Gastroesophageal sphincter (tissue), 4 donors: ENCODE measurements at regions not wholly inside any gene's neighbourhood (a gene's known extent, or its start where the extent isn't known, plus 50 kb on each side); places are given as distances from the start of the nearest gene placed in this dataset.

Experiments
- ATAC-seq: fragments of 150-250 bp; one replicate; pipeline ENCODE4 v1.9.1; 2016; ENCODE audit warnings: mild to moderate bottlenecking, moderate library complexity
- H3K27ac ChIP-seq, 4 donors: fragments of 200-600 bp; sonication (generic) in 3 of 4; 1 replicate in 3 of 4; 2 replicates in 1 of 4; pipeline ENCODE4 v1.5.1; 2016 to 2019
- H3K27me3 ChIP-seq: fragments of 200-600 bp; sonication (generic); one replicate; pipeline ENCODE4 v1.5.1; 2019
- H3K36me3 ChIP-seq, 2 donors: fragments of 200-600 bp; sonication (generic); one replicate each; pipeline ENCODE4 v1.5.1; 2019; ENCODE audit warnings: control low read depth in 1 of 2
- H3K4me1 ChIP-seq, 3 donors: fragments of 200-600 bp; sonication (generic); 1 replicate in 2 of 3; 2 replicates in 1 of 3; pipeline ENCODE4 v1.5.1; 2016 to 2019; ENCODE audit warnings: control low read depth in 2 of 3
- H3K4me3 ChIP-seq, 2 donors: fragments of 200-600 bp; sonication (generic); one replicate each; pipeline ENCODE4 v1.5.1; 2019; ENCODE audit warnings: mild to moderate bottlenecking in 1 of 2, moderate library complexity in 1 of 2
- H3K9me3 ChIP-seq, 3 donors: fragments of 200-600 bp; sonication (generic); one replicate each; pipeline ENCODE4 v1.5.1; 2017 to 2019; ENCODE audit warnings: control low read depth in 2 of 3
- EP300 ChIP-seq: sonication (generic); formaldehyde crosslinking; IDR thresholded peaks from one replicate; pipeline ENCODE4 v1.6.1; 2017; ENCODE audit warnings: antibody characterized with exemption, mild to moderate bottlenecking
- POLR2A ChIP-seq, 2 donors: fragments of 450-650 bp; IDR thresholded peaks; one replicate each; pipeline ENCODE4 v1.6.1; 2017; ENCODE audit warnings: antibody characterized with exemption in 2 of 2, mild to moderate bottlenecking in 2 of 2, moderate library complexity in 1 of 2
- POLR2AphosphoS5 ChIP-seq: sonication (generic); formaldehyde crosslinking; IDR thresholded peaks from one replicate; pipeline ENCODE4 v1.6.1; 2017; ENCODE audit warnings: antibody characterized with exemption
- WGBS, 2 donors: methylation state at CpG; one replicate each; pipeline ENCODE4 v1.1.5; 2018; ENCODE audit warnings: low coverage in 1 of 2; 5-methylcytosine and 5-hydroxymethylcytosine counted together
- TF ChIP-seq, protein P1 (sequence below), 4 experiments: fragments of 200-600 bp in 2 of 4; fragments of 450-650 bp in 2 of 4; sonication (generic) in 1 of 4; IDR thresholded peaks; one replicate each; pipeline ENCODE4 v1.5.1; 2017 to 2019; ENCODE audit warnings: antibody characterized with exemption in 4 of 4, mild to moderate bottlenecking in 2 of 4, moderate library complexity in 2 of 4

DNA sequence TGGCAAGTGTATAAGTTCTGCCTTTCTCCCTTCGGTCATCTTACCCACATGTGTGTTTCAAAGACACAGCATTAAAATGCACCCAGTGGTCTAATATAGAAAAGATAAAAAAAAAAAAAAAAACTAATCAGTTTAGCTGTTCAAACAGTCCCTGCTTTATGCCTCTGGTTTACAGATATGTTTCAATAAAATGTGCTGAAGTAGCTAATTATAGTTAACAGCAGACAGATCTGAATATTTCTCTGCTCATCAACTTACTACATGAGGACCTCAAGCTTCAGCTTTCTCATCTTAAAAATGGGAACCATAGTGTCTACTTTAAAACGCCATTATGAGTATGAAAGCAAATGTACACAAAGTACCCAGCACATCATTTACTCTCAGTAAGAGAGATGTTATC, 280.6 kb upstream of the DEFB112 start:
- H3K36me3 ChIP-seq = no peaks in the 10 kb centered on the region
- H3K27ac ChIP-seq = no peak overlapping the region
- no peaks in the 10 kb centered on the region for H3K27me3 ChIP-seq
- H3K9me3 ChIP-seq = no peaks in the 10 kb centered on the region
- TF ChIP-seq, protein P1, sequence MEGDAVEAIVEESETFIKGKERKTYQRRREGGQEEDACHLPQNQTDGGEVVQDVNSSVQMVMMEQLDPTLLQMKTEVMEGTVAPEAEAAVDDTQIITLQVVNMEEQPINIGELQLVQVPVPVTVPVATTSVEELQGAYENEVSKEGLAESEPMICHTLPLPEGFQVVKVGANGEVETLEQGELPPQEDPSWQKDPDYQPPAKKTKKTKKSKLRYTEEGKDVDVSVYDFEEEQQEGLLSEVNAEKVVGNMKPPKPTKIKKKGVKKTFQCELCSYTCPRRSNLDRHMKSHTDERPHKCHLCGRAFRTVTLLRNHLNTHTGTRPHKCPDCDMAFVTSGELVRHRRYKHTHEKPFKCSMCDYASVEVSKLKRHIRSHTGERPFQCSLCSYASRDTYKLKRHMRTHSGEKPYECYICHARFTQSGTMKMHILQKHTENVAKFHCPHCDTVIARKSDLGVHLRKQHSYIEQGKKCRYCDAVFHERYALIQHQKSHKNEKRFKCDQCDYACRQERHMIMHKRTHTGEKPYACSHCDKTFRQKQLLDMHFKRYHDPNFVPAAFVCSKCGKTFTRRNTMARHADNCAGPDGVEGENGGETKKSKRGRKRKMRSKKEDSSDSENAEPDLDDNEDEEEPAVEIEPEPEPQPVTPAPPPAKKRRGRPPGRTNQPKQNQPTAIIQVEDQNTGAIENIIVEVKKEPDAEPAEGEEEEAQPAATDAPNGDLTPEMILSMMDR (IDR thresholded peaks at IDR 0.05) = no peak
- no peak for TF ChIP-seq POLR2AphosphoS5
- no peak for TF ChIP-seq POLR2A (IDR thresholded peaks at IDR 0.05)
- TF ChIP-seq EP300 = no peak
- WGBS, 2 donors = 73 to 92% methylated on average over 2 of the region's 2 CpGs
- no peaks in the 10 kb centered on the region for H3K4me1 ChIP-seq
- ATAC-seq = no peak
- no peak overlapping the region for H3K4me3 ChIP-seq

DNA sequence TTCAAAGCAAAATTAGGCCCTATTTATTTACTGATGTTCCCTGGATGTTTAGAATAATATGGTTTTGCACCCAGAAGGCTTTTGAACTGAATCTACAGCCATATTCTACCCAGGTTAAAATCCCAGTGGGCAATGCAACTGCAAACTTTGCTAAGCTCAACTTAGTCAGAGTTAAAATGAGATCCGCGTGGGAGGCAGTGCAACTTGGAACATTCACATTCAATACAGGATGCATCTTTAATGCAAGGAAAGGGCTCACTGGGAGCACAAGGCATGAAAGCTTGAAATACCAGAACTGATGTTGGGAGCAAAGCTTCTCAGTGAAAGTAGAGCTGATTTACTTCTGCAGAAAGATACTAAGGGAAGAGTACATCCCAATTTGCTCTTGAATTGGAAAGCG, 281.2 kb upstream of the DEFB112 start:
- 72 to 86% methylated on average over 3 of the region's 3 CpGs for WGBS, 2 donors
- TF ChIP-seq, protein P1 (IDR thresholded peaks at IDR 0.05) = no peak

DNA sequence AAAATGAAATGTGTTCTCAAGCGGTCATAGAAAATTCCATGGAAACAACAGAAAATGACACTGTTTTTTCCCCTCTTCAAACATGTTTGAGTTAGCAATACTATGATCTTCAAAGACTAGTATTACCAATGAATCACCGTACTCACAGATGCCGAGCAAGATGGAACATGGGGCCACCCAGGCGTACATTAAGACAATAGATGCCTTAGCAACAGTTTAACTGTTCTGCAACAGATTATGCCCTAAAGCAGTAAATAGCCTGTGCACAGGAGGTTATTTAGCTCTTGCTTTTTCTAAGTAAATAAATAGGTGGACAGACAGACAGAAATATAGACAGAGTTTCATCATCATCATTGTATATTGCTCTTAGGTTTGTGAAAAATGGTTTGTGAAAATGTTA, 284.0 kb upstream of the DEFB112 start:
- no peak overlapping the region for H3K4me3 ChIP-seq
- no peaks in the 10 kb centered on the region for H3K4me1 ChIP-seq
- TF ChIP-seq POLR2A (IDR thresholded peaks at IDR 0.05) = no peak
- TF ChIP-seq EP300 = no peak
- TF ChIP-seq POLR2AphosphoS5 = no peak
- TF ChIP-seq, protein P1 (IDR thresholded peaks at IDR 0.05) = no peak
- H3K36me3 ChIP-seq = no peaks in the 10 kb centered on the region
- no peaks in the 10 kb centered on the region for H3K27me3 ChIP-seq
- H3K9me3 ChIP-seq = no peaks in the 10 kb centered on the region
- H3K27ac ChIP-seq = no peak overlapping the region
- no peak for ATAC-seq
- 69 to 76% methylated on average over 4 of the region's 4 CpGs for WGBS, 2 donors

More for the DNA sequence above, 281.2 kb upstream of the DEFB112 start:
- H3K36me3 ChIP-seq = no peaks in the 10 kb centered on the region
- no peak overlapping the region for H3K4me3 ChIP-seq
- no peaks in the 10 kb centered on the region for H3K27me3 ChIP-seq
- H3K9me3 ChIP-seq = no peaks in the 10 kb centered on the region
- no peak overlapping the region for H3K27ac ChIP-seq
- ATAC-seq = no peak
- no peaks in the 10 kb centered on the region for H3K4me1 ChIP-seq

DNA sequence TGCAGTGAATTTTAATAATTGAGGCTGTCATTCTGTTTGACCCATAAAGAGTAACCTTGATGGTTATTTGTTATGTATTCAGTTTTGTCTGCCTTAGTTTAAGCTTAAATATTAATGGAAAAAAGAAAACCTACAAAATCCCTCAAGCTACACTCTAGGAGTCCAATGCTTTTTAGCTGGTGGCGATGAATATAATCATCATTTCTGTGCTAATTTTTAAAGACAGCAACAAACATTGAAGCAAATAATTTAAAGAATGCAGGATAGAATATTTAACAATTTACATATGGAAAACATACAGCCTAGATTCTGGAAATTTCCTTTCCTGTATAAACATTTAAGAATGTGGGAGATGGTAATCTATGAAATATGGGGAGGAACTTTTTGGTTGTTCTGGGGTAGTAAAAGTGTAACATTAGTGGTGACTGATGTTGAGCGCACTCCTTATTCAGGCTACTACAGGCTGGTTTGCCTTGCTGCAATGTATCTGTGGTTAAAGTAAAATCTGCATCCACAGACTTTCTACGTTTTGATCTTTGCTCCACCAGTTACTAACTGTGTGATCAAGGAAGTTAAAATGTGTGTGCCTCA, 287.9 kb upstream of the DEFB112 start:
- Histone ChIP-seq H3K9me3 (no peaks in the 10 kb centered on the region), H3K4me1 (no peaks in the 10 kb centered on the region), H3K27me3 (no peaks in the 10 kb centered on the region), H3K27ac (no peak overlapping the region), H3K36me3 (no peaks in the 10 kb centered on the region), H3K4me3 (no peak overlapping the region)
- no peak for ATAC-seq
- TF ChIP-seq POLR2A (IDR thresholded peaks at IDR 0.05) (no peak), POLR2AphosphoS5 (no peak), EP300 (no peak)
- TF ChIP-seq, protein P1 (IDR thresholded peaks at IDR 0.05) = no peak
- 74 to 89% methylated on average over 3 of the region's 3 CpGs for whole genome bisulfite sequencing, 2 donors

DNA sequence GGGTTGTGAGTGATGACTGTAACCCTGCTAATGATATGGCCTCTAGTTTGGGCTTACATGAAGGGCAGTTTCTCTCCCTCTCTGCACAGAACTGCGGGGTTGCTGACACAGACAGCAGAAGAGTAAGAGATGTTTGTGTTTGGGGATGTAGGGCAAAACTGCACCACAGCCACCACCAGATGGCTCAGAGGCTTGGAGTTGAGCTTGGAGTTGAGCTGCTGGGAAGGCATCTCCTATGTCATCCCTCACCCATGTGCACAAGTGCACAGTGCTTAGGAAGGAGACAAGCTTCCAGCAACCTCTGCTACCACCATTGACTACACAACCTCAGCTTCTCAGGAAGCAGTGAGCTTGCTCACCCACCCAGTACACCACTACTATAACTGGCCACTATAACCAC, 303.9 kb upstream of the DEFB112 start:
- no peaks in the 10 kb centered on the region for H3K4me1 ChIP-seq
- no peak for ATAC-seq
- H3K4me3 ChIP-seq = no peak overlapping the region
- H3K27ac ChIP-seq = no peak overlapping the region
- peaks cover 0 to 24% (median 3%) of the 10 kb centered on the region in 3 donors for H3K9me3 ChIP-seq
- TF ChIP-seq POLR2A (IDR thresholded peaks at IDR 0.05) (no peak), EP300 (no peak), POLR2AphosphoS5 (no peak)
- TF ChIP-seq, protein P1 (IDR thresholded peaks at IDR 0.05) = no peak
- no peaks in the 10 kb centered on the region for H3K27me3 ChIP-seq
- no CpG with 5 or more reads among the region's 1 CpG for WGBS, 2 donors
- no peaks in the 10 kb centered on the region for H3K36me3 ChIP-seq
